ENCODE measurements at regions not wholly inside any gene's neighbourhood (a gene's known extent, or its start where the extent isn't known, plus 50 kb on each side); places are given as distances from the start of the nearest gene placed in this dataset.

DNA sequence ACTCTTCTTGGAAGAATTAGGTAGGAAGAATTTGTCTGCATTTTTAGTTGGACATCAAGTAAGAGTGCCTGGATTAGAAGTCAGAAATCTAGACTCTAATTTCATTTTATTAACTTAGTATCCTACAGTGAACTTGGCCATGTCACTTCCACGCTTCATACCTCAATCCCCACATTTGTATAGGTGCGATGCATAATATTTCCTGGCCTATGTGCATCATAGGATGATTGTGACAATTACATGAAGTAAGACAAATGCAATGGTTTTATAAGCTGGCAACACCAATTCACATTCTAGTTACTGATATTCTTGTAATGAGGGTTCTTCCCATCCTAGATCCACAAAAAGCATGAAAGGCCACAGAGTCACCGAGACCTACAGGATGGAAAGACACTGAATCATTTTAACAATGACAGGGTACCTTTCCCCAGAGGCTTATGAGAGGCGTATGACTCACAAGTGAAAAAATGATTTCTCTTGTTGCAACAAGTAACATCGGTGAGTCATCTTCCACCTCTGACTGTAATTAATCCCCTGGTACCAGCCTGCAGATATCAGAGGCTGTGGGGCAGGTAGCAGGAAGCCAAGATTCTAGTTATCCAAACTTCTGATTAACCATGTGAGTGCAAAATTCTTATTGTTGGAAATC, 56.0 kb upstream of the OR5AK2 start:
- TF ChIP-seq, protein P1, sequence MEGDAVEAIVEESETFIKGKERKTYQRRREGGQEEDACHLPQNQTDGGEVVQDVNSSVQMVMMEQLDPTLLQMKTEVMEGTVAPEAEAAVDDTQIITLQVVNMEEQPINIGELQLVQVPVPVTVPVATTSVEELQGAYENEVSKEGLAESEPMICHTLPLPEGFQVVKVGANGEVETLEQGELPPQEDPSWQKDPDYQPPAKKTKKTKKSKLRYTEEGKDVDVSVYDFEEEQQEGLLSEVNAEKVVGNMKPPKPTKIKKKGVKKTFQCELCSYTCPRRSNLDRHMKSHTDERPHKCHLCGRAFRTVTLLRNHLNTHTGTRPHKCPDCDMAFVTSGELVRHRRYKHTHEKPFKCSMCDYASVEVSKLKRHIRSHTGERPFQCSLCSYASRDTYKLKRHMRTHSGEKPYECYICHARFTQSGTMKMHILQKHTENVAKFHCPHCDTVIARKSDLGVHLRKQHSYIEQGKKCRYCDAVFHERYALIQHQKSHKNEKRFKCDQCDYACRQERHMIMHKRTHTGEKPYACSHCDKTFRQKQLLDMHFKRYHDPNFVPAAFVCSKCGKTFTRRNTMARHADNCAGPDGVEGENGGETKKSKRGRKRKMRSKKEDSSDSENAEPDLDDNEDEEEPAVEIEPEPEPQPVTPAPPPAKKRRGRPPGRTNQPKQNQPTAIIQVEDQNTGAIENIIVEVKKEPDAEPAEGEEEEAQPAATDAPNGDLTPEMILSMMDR (conservative IDR thresholded peaks at IDR 0.05) = no peak
- Mint-ChIP-seq H3K27ac (no peak overlapping the region), H3K4me1 (ENCODE audit: unreplicated experiment) (no peaks in the 10 kb centered on the region), H3K36me3 (no peaks in the 10 kb centered on the region), H3K27me3 (peaks cover 2% of the 10 kb centered on the region), H3K9me3 (no peaks in the 10 kb centered on the region), H3K4me3 (no peak overlapping the region)
- no peak for DNase-seq (ENCODE audit: extremely low spot score, unreplicated experiment)

DNA sequence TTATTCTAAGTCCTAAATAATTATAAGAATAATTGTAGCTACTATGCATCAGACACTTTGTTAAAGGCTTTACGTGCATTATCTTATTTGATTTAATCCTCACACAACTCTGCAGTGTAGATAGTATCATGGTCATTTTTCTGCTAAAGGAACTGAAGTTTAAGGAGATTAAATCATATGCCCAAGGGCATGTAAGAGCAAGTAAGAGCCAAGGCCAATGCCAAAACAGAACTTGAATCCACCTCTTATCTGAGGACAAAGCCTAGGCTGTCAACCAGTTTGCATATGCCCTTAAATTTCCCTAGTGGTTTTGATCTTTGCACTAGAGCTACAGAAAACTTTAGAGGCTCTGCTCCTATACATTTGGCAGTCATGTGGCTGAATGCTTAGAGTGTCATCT, 65.6 kb upstream of the OR5AK2 start:
- Mint-ChIP-seq H3K9me3 (peaks cover 3% of the 10 kb centered on the region), H3K27ac (no peak overlapping the region), H3K27me3 (no peaks in the 10 kb centered on the region), H3K4me3 (no peak overlapping the region), H3K4me1 (ENCODE audit: unreplicated experiment) (no peaks in the 10 kb centered on the region), H3K36me3 (no peaks in the 10 kb centered on the region)
- DNase-seq (ENCODE audit: extremely low spot score, unreplicated experiment) = no peak
- TF ChIP-seq, protein P1 (conservative IDR thresholded peaks at IDR 0.05) = no peak

DNA sequence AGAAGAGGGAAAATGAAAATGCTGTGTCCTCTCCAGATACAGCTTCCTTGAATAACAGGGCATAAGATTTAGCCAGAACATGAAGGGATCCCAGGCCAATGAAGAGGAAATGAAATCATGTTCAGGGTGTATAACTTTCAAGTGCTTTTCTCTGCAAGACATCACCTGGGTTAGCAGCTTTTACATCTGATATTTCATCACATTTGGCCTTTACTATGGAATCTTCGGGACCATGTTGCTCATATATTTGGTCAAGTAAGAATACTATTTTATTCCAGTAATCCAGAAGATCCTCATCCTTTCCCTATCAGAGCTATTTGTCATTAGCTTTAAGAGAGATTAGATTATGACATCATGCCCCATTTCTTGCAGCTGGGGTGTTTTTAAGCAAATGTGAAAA, 66.3 kb upstream of the OR5AK2 start:
- H3K4me1 Mint-ChIP-seq (ENCODE audit: unreplicated experiment) = no peaks in the 10 kb centered on the region

DNA sequence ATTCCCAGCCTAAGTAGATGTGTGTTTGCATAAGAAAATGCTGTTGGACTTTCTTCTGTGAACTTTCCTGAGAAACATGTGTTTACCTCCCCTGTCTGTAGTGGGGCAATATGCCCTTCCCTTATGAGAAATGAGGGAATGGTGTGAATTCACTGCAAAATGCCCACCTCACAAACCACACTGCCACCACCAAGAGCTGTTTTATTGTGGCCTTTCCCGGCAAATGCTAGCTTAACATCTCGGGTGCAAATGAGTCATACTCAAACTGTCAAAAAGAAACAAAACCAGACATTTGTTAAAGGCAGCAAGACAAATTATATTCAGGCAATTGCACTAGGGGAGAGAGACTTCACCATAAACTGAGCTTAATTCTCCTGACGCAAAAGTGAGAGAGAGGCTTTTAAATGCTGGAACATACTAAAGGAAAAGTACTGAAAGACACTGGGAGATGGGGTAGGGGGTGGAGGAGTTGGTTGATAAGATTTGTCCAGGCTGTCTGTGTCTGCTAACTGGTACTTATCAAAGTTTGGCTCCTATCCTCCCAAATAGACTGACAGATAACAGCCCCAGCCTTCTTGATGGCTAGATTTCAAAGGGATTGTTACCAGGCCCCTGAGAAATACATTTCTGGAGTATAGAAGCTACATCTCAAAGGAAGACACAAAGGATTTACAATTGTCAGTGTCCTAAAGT, 70.9 kb upstream of the OR5AK2 start:
- Mint-ChIP-seq H3K9me3 (no peaks in the 10 kb centered on the region), H3K27ac (no peak overlapping the region), H3K4me1 (ENCODE audit: unreplicated experiment) (no peaks in the 10 kb centered on the region), H3K36me3 (no peaks in the 10 kb centered on the region), H3K27me3 (no peaks in the 10 kb centered on the region), H3K4me3 (no peak overlapping the region)
- no peak for DNase-seq (ENCODE audit: extremely low spot score, unreplicated experiment)
- TF ChIP-seq, protein P1 (conservative IDR thresholded peaks at IDR 0.05) = no peak

More for the DNA sequence above, 66.3 kb upstream of the OR5AK2 start:
- Mint-ChIP-seq H3K27ac (no peak overlapping the region), H3K4me3 (no peak overlapping the region), H3K36me3 (no peaks in the 10 kb centered on the region), H3K9me3 (peaks cover 3% of the 10 kb centered on the region), H3K27me3 (no peaks in the 10 kb centered on the region)
- DNase-seq (ENCODE audit: extremely low spot score, unreplicated experiment) = no peak
- TF ChIP-seq, protein P1 (conservative IDR thresholded peaks at IDR 0.05) = no peak

DNA sequence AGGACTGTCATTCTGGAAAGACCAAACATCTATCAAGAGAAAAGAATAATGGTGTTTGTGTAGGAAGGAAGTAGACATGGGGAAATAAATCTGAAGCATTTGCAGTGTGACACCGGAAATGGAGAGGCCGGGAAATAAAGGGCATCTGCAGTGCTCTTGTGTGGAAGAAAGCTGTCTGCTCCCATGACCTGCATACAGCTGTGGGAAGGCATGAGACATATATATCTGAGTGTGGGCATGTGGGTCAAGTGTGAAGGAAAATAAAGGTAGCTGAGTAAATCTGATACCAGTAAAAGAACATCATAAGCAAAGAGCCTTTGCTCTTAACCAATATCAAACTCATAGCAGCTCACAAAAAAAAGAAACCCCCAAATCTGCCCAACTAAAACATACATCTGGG, 72.1 kb upstream of the OR5AK2 start:
- Mint-ChIP-seq H3K9me3 (no peaks in the 10 kb centered on the region), H3K4me1 (ENCODE audit: unreplicated experiment) (no peaks in the 10 kb centered on the region), H3K36me3 (no peaks in the 10 kb centered on the region), H3K27me3 (no peaks in the 10 kb centered on the region), H3K27ac (no peak overlapping the region), H3K4me3 (no peak overlapping the region)
- no peak for DNase-seq (ENCODE audit: extremely low spot score, unreplicated experiment)
- TF ChIP-seq, protein P1 (conservative IDR thresholded peaks at IDR 0.05) = no peak

Measured in type B pancreatic cell (in vitro differentiated cells).